ENCODE measurements at regions not wholly inside any gene's neighbourhood (a gene's known extent, or its start where the extent isn't known, plus 50 kb on each side); places are given as distances from the start of the nearest gene placed in this dataset.
"Not testable (repeated sequence)": the region's sequence is repeated elsewhere in the genome, so short reads cannot be mapped to it uniquely, and the experiment has no call there.

DNA sequence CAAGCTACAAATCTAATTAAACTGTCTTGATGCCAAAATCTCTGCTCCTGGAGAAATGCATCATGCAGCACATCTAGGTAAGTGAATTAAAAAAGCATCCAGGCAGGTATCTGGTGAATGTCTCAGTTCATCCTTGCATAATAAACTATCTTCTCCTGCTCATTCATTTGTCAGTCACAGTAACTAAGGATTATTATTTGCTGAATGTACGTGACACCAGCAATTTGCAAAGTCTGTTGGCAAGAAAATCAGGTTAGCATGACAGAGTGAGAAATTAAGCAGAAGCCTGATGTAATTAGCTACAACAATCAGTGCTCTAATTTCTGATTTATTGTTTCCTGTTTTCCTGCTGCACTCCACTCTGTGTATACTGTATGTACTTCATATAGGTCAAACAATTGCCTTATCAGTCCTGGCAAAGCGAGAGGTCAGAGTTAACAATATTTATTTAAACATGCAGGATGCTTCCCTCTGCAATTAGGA lies 213.6 kb downstream of the FBXO8 start:
- no peak for DNase-seq (ENCODE audit: low spot score)

- no peak for DNase-seq (ENCODE audit: low spot score)
Measured at GRCh38 chr4:174066611-174067205, 216.8 kb downstream of the FBXO8 start.

DNA sequence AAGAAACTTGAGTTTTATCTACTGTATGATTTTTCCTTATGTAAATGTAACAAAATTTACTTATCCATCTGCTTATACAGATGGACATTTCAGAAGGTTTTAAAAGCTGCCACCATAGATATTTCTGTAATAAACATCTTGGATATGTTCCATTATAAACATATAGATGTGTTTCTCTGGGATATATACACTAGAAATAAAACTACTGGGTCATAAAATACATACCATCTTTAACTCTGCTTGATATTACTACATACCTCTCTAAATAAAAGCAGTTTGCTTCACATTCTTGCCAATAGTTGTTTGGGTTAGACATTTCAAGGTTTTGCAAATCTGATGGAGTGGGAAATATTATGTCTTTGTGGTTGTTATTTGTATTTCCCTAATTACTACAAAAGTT lies 220.6 kb downstream of the FBXO8 start:
- DNase-seq (ENCODE audit: low spot score) = no peak

DNA sequence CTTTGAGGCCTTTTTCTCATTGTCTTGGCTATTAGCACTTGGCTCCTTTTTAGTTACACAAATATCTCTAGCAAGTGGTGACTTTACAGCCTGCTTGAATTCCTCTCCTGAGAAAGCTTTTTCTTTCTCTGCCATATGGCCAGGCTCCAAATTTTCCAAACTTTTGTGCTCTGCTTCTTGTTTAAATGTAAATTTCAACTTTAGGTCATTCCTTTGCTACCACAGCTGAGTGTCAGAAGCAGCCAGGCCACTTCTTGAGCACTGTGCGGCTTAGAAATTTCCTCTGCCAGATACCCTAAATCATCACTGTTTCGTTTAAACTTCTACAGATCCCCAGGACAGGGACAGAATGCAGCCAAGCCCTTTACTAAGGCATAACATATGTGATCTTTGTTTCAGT lies 222.4 kb downstream of the FBXO8 start:
- no peak for DNase-seq (ENCODE audit: low spot score)

DNA sequence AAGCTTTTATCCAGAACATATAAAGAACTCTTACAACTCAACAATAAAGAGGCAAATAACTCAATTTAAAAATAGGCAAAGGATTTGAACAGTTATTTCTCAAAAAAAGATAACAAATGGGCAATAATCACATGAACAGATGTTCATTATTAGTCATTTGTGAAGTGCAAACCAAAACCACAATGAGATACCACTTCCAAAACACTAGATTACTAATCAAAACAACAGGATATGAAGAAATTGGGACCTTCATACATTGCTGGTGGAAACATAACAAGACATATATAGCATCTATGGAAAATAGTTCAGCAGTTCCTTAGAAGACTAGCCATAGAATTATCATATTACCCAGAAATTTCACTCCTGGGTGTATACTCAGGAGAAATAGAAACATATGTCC lies 224.6 kb downstream of the FBXO8 start:
- DNase-seq (ENCODE audit: low spot score) = no peak

- DNase-seq (ENCODE audit: low spot score) = no peak
Measured at GRCh38 chr4:174056959-174057358, 226.5 kb downstream of the FBXO8 start.

- DNase-seq (ENCODE audit: low spot score) = no peak
Measured at GRCh38 chr4:174055344-174055743, 228.1 kb downstream of the FBXO8 start.

GRCh38 chr4:174053895-174054294 lies 229.6 kb downstream of the FBXO8 start:
- DNase-seq (ENCODE audit: low spot score) = no peak

- no peak for DNase-seq (ENCODE audit: low spot score)
Measured at GRCh38 chr4:174047363-174047762, 236.1 kb downstream of the FBXO8 start.

DNA sequence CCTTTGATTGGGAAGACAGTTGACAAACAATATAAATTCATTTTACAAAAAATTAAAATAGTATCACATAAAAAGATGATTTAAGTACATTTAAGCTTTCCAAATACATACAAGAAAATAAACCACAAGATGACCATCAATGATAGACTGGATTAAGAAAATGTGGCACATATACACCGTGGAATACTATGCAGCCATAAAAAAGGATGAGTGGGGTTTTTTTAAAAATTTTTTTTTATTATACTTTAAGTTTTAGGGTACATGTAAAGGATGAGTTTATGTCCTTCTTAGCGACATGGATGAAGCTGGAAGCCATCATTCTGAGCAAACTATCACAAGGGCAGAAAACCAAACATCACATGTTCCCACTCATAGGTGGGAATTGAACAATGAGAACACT lies 237.6 kb downstream of the FBXO8 start:
- DNase-seq (ENCODE audit: low spot score) = not testable (repeated sequence)

DNA sequence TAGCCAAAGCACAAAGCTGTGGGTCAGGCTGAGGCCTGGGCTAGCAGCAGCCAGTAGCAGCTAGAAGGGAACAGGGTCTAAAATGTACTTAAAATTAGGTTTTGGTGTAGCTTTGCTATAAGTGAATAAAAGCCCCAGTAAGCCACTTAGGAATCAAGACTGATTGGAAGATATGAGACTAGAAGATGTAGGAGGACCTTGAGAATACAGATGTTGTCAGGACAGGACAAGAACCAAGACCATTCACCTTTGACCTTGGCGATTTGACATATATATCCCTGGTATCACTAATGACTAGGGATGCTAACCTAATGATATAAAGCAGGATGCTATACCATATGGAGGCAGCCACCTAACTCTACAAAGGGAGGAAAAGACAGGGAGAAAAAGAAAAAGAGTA lies 238.1 kb downstream of the FBXO8 start:
- no peak for DNase-seq (ENCODE audit: low spot score)

GRCh38 chr4:174041555-174042105 lies 241.8 kb downstream of the FBXO8 start:
- peak; percentile 10 for DNase-seq (ENCODE audit: low spot score)

- no peak for DNase-seq (ENCODE audit: low spot score)
Measured at GRCh38 chr4:174040287-174040686, 243.2 kb downstream of the FBXO8 start.

DNA sequence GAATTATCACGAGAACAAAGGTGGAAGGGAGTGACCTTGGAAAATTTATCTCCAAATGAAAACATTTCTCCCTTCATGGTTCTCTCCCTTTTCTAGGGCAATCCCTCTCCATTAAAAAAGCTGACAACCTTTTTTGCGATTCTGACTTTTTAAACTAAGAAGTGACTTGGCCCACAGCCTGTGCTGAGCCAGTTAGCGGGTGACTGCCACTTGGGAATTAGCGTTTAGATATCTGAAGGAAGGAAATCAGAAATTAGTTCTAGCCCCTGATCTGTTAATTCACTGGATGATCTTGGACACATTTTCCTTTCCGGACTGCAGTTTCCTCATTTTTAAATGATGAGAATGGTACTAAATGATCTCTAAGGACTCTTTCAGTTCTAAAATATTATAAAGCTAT lies 245.0 kb downstream of the FBXO8 start:
- DNase-seq (ENCODE audit: low spot score) = no peak

- no peak for DNase-seq (ENCODE audit: low spot score)
Measured at GRCh38 chr4:174037631-174038030, 245.8 kb downstream of the FBXO8 start.

GRCh38 chr4:174037049-174037448 lies 246.4 kb downstream of the FBXO8 start:
- DNase-seq (ENCODE audit: low spot score) = no peak

- no peak for DNase-seq (ENCODE audit: low spot score)
Measured at GRCh38 chr4:174036576-174036975, 246.9 kb downstream of the FBXO8 start.

DNA sequence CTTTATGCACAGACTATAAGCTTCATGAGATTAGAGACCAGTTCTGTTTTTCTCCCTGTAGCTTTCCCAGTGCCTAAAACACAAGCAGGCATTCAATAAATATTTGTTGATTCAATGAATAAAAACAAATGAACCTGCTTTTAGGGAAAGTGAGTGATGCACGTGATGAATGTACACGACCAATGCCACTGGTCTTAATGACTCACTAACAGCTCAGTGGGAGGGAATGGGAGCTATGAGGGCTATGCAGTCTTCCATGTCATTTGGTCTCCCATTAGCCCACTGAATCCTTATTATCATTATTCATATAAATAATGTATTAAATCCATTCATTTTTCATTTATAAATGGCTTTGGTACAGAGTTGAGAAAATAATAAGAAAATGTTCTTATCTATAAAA lies 247.4 kb downstream of the FBXO8 start:
- DNase-seq (ENCODE audit: low spot score) = no peak

DNA sequence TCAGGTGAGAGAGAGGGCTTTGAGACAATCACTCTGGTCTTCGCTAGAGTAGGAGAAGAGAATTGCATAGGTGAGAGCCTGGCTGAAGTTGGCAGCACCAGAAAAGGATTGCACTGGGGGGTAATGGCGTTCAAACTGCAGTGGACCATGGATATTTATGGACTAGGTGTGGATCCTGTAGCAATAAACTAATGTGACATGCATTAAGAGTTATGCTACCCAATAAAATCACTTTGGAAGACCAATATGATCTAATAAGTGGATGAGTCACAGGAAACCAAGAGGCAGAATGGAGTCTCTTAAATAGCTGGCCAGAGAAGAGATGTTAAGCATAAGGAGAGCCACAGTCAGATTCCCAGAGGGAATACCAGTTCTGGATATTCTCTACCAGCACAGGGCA lies 259.8 kb downstream of the FBXO8 start:
- DNase-seq (ENCODE audit: low spot score) = no peak

DNA sequence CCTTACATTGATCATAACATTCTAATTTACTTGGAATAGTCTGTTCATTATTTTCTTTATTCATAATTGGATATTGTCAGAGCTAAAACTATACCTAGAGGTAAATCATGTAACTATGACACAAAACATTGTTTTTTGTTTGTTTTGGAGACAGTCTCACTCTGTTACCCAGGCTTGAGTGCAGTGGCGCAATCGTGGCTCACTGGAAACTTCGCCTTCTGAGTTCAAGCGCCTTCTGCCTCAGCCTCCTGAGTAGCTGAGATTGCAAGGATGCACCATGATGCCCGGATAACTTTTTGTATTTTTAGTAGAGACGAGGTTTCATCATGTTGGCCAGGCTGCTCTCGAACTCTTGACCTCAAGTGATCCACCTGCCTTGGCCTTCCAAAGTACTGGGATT lies 265.2 kb downstream of the FBXO8 start:
- DNase-seq (ENCODE audit: low spot score) = no peak

DNA sequence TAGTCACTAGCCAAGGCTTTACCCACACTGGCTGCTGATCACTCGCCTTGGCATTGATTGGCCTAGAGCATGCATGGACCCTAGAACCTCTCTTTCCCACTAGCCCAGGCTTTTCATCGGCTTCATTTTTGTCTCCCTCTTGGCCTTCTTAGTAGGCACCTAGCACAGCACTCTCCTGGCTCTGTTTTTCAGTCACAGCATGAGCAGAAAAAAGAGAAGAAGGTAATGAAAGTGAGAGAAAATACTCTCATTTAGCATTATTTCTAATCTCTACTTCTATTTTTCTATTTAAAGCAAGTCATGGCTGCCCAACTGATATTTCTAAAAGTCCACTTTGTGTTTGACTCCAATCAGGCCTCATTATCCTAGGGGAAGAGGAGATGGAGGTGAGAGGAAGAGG lies 267.2 kb downstream of the FBXO8 start:
- DNase-seq (ENCODE audit: low spot score) = no peak

DNA sequence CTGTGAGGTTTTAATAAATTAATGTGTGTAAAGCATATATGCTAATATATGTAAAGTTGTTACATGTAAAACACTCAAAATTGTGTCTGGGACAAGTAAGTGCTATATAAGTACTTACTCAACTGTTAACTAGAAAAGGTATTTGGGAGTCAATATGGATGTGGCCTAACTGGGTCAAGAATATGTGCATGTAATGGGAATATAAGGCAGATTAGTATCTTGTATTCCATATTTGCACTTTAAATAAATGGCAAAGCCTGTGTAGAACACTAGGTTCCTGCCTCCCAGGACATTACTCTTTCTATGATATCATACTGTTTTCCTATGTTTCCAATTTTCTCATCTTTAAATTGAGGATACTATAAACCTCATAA lies 270.6 kb downstream of the FBXO8 start:
- DNase-seq (ENCODE audit: low spot score) = no peak

- no peak for DNase-seq (ENCODE audit: low spot score)
Measured at GRCh38 chr4:174012135-174012885, 271.2 kb downstream of the FBXO8 start.

- DNase-seq (ENCODE audit: low spot score) = no peak
Measured at GRCh38 chr4:174010547-174010946, 272.9 kb downstream of the FBXO8 start.
